Eye (tissue), 1 donor: ENCODE measurements at regions not wholly inside any gene's neighbourhood (a gene's known extent, or its start where the extent isn't known, plus 50 kb on each side); places are given as distances from the start of the nearest gene placed in this dataset.

Experiments used
- DNase-seq: peaks from one replicate; pipeline ENCODE4 v3.0.0-alpha.2; 2015

DNA sequence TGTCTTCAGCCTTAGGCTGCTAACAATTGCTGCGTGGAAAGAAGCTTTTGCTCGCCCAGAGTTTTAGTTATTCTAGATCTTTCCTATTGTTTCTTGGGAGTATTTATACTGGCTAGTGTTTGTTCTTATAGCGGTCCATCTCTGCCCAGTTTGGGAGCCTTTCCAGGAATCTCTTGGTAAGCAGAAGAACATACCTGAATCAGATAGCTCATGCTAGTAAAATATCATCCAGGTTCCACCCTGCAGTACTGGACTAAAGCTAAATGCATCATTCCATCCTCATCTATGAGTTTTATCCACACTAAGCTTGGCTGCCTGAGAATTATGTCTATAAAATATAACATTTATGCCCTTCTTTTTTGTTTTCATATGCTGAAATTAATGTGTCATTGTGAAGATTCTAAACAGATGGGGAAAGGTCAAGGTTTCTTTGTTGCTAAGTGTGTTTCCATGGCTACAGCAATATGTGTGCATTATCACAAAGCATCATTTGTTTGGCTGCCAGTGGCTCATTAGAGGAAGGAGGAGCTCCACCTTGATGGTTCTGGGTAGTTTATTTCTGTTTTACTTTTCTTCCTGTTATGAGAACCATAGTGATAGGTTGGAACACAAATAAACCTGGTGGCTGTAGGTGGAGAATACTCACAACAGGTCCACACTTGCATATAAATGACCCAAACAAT lies 182.8 kb downstream of the PIK3C3 start:
- peak; percentile 49 for DNase-seq

- DNase-seq, result no peak
Observed at GRCh38 chr18:42141439-42141838, 186.4 kb downstream of the PIK3C3 start.

DNA sequence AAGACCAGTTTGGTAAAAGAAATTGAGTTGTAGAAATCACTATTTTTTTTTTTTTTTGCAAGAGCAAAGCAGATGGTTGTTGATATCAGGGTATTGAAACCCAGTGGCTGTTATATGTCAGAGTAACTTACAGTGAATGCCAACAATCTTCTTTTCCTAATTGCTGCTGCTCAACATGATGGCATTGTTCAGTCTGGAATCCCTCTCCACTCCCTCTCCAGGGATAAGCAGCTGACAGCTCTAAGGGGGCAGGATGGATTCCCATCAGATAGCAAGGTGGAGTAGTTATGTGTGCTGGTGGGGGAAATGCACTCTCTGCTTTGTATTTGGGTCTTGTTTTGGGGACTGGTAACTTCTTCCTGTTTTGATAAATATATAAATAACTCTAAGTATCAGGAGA lies 200.0 kb downstream of the PIK3C3 start:
- DNase-seq, result peak; percentile 75

DNA sequence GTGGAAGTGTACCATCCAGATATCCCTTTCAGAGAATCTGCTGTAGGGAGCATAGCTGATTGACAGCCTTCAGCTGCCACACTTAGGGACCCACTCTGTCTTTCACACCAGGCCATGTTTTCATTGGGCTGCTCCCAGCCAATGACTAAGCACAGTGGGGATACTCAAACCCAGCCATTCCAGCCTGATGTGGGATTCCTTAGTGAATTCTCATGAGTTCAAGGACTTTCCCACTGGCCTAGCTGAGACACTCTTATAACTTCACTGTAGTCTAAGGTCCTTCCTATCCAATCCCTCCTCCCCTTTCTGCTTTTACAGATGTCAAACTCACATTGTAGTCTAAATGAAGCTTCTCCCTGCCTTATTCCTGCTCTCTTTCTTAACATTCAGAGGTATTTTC lies 201.2 kb downstream of the PIK3C3 start:
- no peak for DNase-seq

- no peak for DNase-seq
Observed at GRCh38 chr18:42157420-42157819, 202.4 kb downstream of the PIK3C3 start.

- no peak for DNase-seq
Observed at GRCh38 chr18:42157878-42158277, 202.8 kb downstream of the PIK3C3 start.

DNA sequence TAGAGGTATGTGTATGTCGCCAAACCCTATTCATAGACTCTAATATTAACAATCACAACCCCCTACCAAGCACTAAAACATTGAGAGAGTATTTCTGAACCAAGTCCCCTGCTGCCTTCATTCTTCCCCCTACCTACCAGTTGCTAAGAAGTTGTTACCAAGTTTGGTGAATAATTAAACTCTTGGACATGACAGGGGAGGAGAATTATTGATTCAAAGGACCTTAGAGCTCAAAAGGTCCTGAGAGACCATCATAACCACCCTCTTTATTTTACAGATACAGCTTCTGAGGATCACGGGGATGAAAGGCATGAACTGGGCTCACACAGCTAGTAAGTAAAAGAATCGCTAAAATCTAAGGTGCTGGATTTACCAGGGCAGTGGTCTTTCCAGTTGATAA lies 204.1 kb downstream of the PIK3C3 start:
- DNase-seq, result no peak

DNA sequence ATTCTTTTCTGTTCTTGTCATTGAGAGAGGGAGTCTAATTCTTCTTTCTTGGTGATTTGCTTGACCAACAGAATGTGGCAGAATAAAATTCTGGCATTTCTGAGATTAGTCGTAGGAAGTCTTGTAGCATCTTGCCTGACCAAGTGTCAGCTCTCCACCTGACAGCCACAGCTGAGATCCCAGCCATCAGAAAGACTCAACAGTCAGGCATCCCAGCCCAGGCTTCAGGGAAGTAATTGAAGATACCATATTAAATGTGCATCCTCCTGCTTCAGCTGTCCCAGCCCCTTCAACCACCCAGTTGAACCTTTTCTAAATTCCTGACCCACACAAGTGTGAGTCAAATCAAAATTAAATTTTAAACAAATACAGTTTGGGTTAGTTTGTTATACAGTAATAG lies 208.3 kb downstream of the PIK3C3 start:
- no peak for DNase-seq

- no peak for DNase-seq
Observed at GRCh38 chr18:42164556-42164955, 209.5 kb downstream of the PIK3C3 start.

- DNase-seq, result no peak
Observed at GRCh38 chr18:42165922-42166513, 211.0 kb downstream of the PIK3C3 start.

DNA sequence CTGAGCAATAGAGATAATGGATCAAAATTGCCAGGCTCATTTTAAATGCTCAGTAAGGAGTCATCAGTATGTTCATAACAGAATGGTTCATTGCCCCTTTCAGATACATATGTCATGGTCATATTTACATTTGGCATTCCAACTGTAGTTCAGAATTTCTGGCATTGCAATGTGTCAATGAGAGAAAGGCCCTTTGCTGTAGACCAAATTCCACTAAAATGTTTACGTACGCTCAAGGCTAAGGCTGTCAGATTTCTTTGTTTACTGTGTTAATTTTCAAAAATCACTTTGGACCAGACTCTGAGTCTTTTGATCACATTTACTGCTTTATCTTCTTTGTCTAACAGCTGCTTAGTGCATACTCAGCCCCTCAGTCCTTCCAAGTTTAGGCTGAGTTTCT lies 213.5 kb downstream of the PIK3C3 start:
- no peak for DNase-seq

GRCh38 chr18:42168907-42169306 lies 213.9 kb downstream of the PIK3C3 start:
- DNase-seq, result no peak

- DNase-seq, result no peak
Observed at GRCh38 chr18:42174909-42175308, 219.9 kb downstream of the PIK3C3 start.

- no peak for DNase-seq
Observed at GRCh38 chr18:42176599-42176998, 221.6 kb downstream of the PIK3C3 start.

DNA sequence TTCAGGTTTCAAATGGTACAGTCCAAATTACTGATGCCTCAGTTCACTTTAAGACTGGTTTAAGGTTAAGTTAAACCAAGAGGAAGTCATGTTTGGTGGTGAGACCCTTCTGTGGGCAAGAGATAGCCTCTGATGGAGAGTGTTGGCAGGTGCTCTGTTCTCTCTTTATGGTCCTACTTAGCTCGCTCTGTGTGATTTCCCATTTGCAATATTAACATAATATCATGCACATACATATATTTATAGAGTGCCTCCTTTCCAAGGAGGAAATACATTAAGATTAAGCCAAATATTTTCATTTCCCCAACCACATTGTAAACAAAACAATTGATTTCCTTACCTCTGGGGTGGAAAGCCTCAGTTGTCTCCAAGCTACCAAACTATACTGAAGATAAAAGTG lies 222.4 kb downstream of the PIK3C3 start:
- DNase-seq, result no peak

DNA sequence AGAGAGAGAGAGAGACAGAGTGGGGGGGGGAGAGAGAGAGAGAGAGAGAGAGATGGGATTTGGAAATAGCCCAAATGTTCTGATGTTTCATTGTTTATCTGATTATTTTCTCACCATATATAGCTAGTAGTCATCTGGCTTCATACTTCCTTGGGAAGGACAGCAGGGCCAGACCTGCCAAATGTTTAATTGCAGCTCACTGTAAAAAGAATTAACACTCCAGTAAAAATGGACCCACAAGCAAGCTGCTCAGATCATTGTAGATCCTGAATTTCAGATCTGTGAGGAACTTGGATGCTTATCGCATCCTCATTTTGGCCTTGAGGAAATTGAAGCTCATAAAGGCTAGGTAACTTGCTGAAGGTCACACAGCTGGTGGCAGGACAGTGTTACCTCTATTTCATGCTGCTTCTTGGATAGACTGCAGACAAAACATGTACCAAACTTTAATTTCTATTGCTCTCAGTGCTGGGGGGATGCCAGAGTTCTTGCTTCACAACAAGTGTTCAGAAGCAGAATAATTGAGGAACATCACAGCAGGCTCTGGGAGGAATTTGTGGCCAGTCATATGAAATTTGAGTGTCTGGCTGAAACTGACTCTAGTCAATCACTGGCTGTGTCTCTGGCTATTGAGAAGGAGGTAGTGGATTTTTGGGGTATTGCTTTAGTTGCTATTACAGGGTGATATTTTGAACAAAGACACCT lies 223.5 kb downstream of the PIK3C3 start:
- no peak for DNase-seq

DNA sequence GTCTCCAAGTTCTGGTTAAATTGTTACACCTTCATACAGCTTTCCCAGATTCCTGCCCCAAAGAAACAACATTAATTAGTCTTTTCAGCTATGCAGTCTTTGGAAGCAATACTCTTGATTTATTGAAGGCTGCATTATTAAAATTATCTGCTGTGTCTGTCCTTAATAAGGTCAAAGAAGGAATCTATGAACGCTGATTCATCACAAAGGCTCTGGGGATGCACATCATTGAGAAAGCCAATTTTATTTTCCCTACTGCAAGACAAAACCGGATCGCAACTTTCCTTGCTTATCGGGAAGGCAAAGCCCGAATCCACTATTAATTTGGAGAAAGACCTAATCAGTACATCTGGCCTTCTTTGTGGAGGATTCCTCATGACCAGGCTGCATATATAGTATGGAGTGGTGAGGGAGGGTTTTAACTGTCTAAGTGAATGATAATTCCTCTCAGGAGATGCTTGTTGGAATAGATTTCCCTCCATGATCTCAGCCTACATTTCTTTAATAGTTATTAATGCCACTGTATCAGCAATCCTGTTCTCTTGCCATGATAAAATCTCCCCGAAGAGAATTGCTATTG lies 224.6 kb downstream of the PIK3C3 start:
- no peak for DNase-seq

- no peak for DNase-seq
Observed at GRCh38 chr18:42181474-42181873, 226.4 kb downstream of the PIK3C3 start.

DNA sequence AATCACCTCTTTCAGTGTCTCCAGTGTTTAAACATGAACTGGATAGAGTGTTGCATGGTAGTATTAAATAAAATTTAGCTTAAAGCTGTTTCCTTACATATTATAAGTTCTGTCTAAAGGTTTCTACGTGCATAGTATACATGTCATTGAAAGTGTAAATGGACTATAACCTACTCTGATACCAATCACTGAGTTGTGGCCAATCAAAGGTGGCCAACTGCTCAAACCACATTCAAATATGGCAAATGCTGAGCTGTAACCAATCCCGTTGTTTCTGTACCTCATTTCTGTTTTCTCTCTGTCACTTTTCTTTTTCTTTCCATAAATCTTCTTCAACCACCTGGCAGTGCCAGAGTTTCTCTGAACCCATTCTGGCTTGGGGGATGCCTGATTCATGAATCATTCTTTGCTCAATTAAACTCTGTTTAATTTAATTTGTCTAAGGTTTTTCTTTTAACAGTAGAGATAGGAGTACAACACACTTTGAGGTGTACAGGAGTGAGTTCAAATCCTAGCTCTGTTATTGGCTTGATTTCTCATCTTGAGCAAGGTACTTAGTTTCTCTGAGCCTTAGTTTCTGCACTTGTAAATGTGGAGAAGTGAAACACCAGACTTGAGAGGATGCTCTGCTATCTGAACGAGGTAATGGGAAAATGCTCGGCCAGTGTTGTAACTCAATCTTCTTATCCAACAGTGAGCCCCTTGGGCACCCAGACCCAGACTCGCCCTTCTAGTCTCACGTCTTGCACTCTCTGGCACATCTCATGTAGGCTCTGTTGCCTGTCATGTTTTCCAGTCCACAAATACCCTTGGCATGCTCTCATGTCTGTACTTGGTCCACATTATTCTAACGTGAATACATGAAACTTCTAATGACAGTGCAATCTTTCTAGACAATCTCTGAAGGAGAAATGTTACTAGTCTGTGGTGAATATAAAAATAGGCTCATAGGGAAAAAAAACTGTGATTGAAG lies 228.0 kb downstream of the PIK3C3 start:
- DNase-seq, result no peak

DNA sequence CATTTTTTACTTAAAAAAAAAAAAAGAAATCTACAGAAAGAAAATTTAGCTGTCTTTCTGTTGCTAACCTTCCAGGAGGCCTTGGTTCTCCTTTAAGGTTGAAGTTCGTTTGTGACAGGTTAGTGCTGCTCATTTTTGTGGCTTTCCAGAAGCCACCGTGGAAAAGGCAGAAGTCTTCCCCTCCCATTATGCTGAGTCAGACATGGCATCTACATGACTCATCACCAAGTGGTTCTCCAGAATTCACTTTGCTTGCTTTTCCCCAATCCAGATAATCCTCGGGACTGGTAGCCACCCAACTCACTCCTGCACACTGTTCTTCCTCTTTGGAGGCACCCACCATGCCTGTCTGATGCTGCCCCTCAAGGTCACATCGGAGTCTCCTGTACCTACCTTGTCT lies 228.7 kb downstream of the PIK3C3 start:
- DNase-seq, result no peak

GRCh38 chr18:42184685-42185477 lies 229.8 kb downstream of the PIK3C3 start:
- peak; percentile 13 for DNase-seq

GRCh38 chr18:42185486-42185885 lies 230.5 kb downstream of the PIK3C3 start:
- DNase-seq, result no peak
